ENCODE measurements at regions not wholly inside any gene's neighbourhood (a gene's known extent, or its start where the extent isn't known, plus 50 kb on each side); places are given as distances from the start of the nearest gene placed in this dataset.
"Not testable (repeated sequence)": the region's sequence is repeated elsewhere in the genome, so short reads cannot be mapped to it uniquely, and the experiment has no call there.

DNA sequence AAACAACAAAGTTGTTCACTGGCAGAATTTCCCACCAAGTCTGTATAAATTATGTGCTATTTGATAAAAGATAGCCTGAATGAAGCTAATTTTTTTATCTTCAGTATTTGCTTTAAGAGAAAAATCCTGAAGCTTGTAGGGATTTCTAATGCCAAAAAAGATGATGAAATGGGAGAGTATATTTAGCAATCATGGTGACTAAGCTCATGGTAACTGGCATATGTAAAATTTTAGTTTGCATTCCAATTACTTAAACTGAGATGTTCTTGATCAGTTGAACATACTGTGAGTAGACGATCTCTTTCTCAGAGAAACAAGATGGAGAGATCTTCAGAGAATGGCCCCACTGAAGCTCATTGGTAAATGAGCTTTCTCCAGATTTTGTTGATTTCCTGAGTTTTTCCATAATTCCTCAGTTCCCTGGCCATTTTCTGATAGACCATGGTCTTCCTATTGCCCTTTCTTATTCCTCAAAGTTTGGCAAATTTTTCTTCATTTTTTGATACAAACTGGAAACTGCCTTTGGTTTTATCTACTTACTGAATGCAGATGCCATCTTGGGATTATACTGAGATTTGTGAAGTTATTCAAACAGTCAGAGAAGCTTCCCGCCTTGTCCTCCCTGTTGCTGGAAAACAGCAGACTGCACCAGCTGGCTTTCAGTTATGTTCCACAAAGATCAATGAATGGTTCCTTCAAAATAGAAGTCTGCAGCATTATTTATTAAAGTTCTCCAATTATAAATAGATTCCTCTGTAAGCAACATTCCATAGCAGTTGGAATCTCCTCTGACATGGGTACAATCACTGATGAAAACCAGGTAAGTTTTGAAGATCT, 68.3 kb upstream of the ALOX12 start:
- Histone ChIP-seq H3K27ac (no peak overlapping the region), H3K27me3 (no peaks in the 10 kb centered on the region), H3K4me1 (peaks cover 12% of the 10 kb centered on the region), H3K9me3 (no peaks in the 10 kb centered on the region), H3K36me3 (no peaks in the 10 kb centered on the region), H3K4me3 (no peak overlapping the region)
- 62% methylated on average over 2 of the region's 2 CpGs for WGBS
- DNase-seq (ENCODE audit: low spot score in 2 of 2): no peak
- TF ChIP-seq CTCF (IDR thresholded peaks at IDR 0.05): no peak
- TF ChIP-seq POLR2AphosphoS5 (IDR thresholded peaks at IDR 0.05): no peak

GRCh38 chr17:6928193-6928592, 67.7 kb upstream of the ALOX12 start:
- DNase-seq (ENCODE audit: low spot score in 2 of 2): no peak
- Histone ChIP-seq H3K4me1 (peaks cover 12% of the 10 kb centered on the region), H3K27me3 (no peaks in the 10 kb centered on the region), H3K4me3 (no peak overlapping the region), H3K36me3 (no peaks in the 10 kb centered on the region), H3K27ac (no peak overlapping the region), H3K9me3 (no peaks in the 10 kb centered on the region)
- no peak for TF ChIP-seq EP300 (IDR thresholded peaks at IDR 0.05)
- no peak for TF ChIP-seq POLR2AphosphoS5 (IDR thresholded peaks at IDR 0.05)
- TF ChIP-seq POLR2A (IDR thresholded peaks at IDR 0.05): no peak
- no peak for TF ChIP-seq CTCF (IDR thresholded peaks at IDR 0.05)

DNA sequence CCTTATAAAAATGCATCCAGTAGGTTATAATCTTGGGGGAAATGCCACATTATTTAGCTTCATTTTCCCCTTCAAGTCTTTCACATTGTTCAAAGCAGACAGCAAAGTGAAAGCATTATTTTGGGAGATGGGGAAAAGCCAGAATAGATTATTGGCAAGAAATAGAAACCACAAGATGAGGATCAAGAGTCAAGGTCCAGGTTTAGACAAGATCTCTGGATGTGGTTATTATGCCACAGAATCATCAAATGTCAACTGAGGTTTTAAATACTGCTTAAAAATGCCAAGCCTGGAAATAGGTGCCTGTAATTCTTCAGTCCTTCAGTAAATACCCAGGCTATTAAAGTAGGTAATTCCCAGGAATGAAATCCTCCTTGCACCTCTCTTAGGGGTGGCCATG, 65.1 kb upstream of the ALOX12 start:
- Histone ChIP-seq H3K4me3 (no peak overlapping the region), H3K9me3 (no peaks in the 10 kb centered on the region), H3K36me3 (no peaks in the 10 kb centered on the region), H3K27me3 (no peaks in the 10 kb centered on the region), H3K27ac (no peak overlapping the region), H3K4me1 (peaks cover 12% of the 10 kb centered on the region)
- no peak for TF ChIP-seq EP300 (IDR thresholded peaks at IDR 0.05)
- TF ChIP-seq POLR2AphosphoS5 (IDR thresholded peaks at IDR 0.05): no peak
- no peak for TF ChIP-seq CTCF (IDR thresholded peaks at IDR 0.05)
- no peak for TF ChIP-seq POLR2A (IDR thresholded peaks at IDR 0.05)
- DNase-seq (ENCODE audit: low spot score in 2 of 2): no peak

DNA sequence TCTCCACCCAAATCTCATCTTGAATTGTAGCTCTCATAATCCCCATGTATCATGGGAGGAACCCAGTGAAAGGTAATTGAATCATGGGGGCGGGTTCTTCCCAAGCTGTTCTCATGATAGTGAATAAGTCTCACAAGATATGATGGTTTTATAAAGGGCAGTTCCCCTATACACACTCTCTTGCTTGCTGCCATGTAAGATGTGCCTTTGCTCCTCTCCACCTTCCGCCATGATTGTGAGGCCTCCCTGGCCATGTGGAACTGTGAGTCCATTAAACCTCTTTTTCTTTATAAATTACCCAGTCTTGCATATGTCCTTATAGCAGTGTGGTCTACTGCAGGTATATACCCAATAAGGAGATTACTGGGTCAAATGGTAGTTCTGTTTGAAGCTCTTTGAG, 61.3 kb upstream of the ALOX12 start:
- H3K4me3 ChIP-seq; H3K27ac ChIP-seq; DNase-seq (ENCODE audit: low spot score in 2 of 2); H3K36me3 ChIP-seq; H3K27me3 ChIP-seq; H3K9me3 ChIP-seq; H3K4me1 ChIP-seq: not testable (repeated sequence)
- WGBS: 91% methylated on average over 2 of the region's 2 CpGs

GRCh38 chr17:6936370-6937028, 59.4 kb upstream of the ALOX12 start:
- no peak overlapping the region for H3K27ac ChIP-seq
- TF ChIP-seq EP300 (IDR thresholded peaks at IDR 0.05) (no peak), POLR2A (IDR thresholded peaks at IDR 0.05) (no peak), CTCF (IDR thresholded peaks at IDR 0.05) (no peak), POLR2AphosphoS5 (IDR thresholded peaks at IDR 0.05) (no peak)
- DNase-seq (ENCODE audit: low spot score in 2 of 2): no peak
- peak overlapping the region; percentile 35 for H3K4me3 ChIP-seq
- H3K36me3 ChIP-seq: no peaks in the 10 kb centered on the region
- H3K4me1 ChIP-seq: no peaks in the 10 kb centered on the region
- 59% methylated on average over 8 of the region's 8 CpGs for WGBS
- H3K27me3 ChIP-seq: no peaks in the 10 kb centered on the region
- H3K9me3 ChIP-seq: no peaks in the 10 kb centered on the region
